ENCODE measurements at regions not wholly inside any gene's neighbourhood (a gene's known extent, or its start where the extent isn't known, plus 50 kb on each side); places are given as distances from the start of the nearest gene placed in this dataset.

GRCh38 chr12:68097386-68097785, 62.2 kb downstream of the IFNG start:
- no peak overlapping the region for H3K4me3 ChIP-seq (ENCODE audit: low read length)
- H3K4me3 Mint-ChIP-seq, result no peak overlapping the region
- ATAC-seq, result no peak
- H3K27me3 ChIP-seq (ENCODE audit: control insufficient read depth, insufficient read depth, low read length), result no peaks in the 10 kb centered on the region
- peaks cover 29 to 30% of the 10 kb centered on the region in 2 donors for H3K4me1 Mint-ChIP-seq
- H3K36me3 Mint-ChIP-seq, result no peaks in the 10 kb centered on the region
- no peak overlapping the region for H3K27ac ChIP-seq (ENCODE audit: low read length)
- no CpG with 5 or more reads among the region's 2 CpGs for WGBS (ENCODE audit: insufficient coverage)
- H3K36me3 ChIP-seq (ENCODE audit: control insufficient read depth, insufficient read depth, low read length), result no peaks in the 10 kb centered on the region
- H3K27me3 Mint-ChIP-seq (ENCODE audit: low read depth in 2 of 2), result peaks cover 0 to 3% of the 10 kb centered on the region in 2 donors
- intact Hi-C loops (cut with micrococcal nuclease), result no loop called here
- no peaks in the 10 kb centered on the region for H3K9me3 ChIP-seq (ENCODE audit: control insufficient read depth, insufficient read depth, low read length)
- no peaks in the 10 kb centered on the region for H3K9me3 Mint-ChIP-seq
- H3K27ac Mint-ChIP-seq, result no peak overlapping the region
- DNase-seq, result no peak
- H3K4me1 ChIP-seq (ENCODE audit: control insufficient read depth, insufficient read depth, low read length), result peaks cover 7% of the 10 kb centered on the region
- no peak for TF ChIP-seq CTCF (IDR thresholded peaks at IDR 0.05)

GRCh38 chr12:68094645-68095395, 64.7 kb downstream of the IFNG start:
- peak overlapping the region; percentile 55 to 63 for H3K27ac Mint-ChIP-seq

GRCh38 chr12:68094195-68094594, 65.3 kb downstream of the IFNG start:
- H3K36me3 Mint-ChIP-seq, result peaks cover 15% of the 10 kb centered on the region
- peaks cover 7% of the 10 kb centered on the region for H3K4me1 ChIP-seq (ENCODE audit: control insufficient read depth, insufficient read depth, low read length)
- no peak for TF ChIP-seq CTCF (IDR thresholded peaks at IDR 0.05)
- WGBS (ENCODE audit: insufficient coverage), result 60% methylated on average over 1 of the region's 2 CpGs
- peaks cover 0 to 8% of the 10 kb centered on the region in 2 donors for H3K9me3 Mint-ChIP-seq
- H3K4me3 Mint-ChIP-seq, result peak overlapping the region; percentile 17
- no peaks in the 10 kb centered on the region for H3K27me3 ChIP-seq (ENCODE audit: control insufficient read depth, insufficient read depth, low read length)
- H3K27ac Mint-ChIP-seq, result peak overlapping the region; percentile 55 to 63
- no peaks in the 10 kb centered on the region for H3K9me3 ChIP-seq (ENCODE audit: control insufficient read depth, insufficient read depth, low read length)
- H3K27ac ChIP-seq (ENCODE audit: low read length), result no peak overlapping the region
- H3K4me1 Mint-ChIP-seq, result peaks cover 31 to 32% of the 10 kb centered on the region in 2 donors
- H3K36me3 ChIP-seq (ENCODE audit: control insufficient read depth, insufficient read depth, low read length), result no peaks in the 10 kb centered on the region
- intact Hi-C loops (cut with micrococcal nuclease), result no loop called here
- H3K4me3 ChIP-seq (ENCODE audit: low read length), result no peak overlapping the region
- DNase-seq (no peak), ATAC-seq (peak; percentile 43 to 85 (median 52))
- no peaks in the 10 kb centered on the region for H3K27me3 Mint-ChIP-seq (ENCODE audit: low read depth in 2 of 2)

More at GRCh38 chr12:68094645-68095395, 64.7 kb downstream of the IFNG start:
- Mint-ChIP-seq H3K9me3 (peaks cover 0 to 5% of the 10 kb centered on the region in 2 donors), H3K27me3 (ENCODE audit: low read depth in 2 of 2) (no peaks in the 10 kb centered on the region), H3K4me3 (peak overlapping the region; percentile 17), H3K4me1 (peaks cover 31 to 32% of the 10 kb centered on the region in 2 donors), H3K36me3 (peaks cover 8% of the 10 kb centered on the region)
- TF ChIP-seq CTCF (IDR thresholded peaks at IDR 0.05), result no peak
- H3K27me3 ChIP-seq (ENCODE audit: control insufficient read depth, insufficient read depth, low read length), result no peaks in the 10 kb centered on the region
- 77% methylated on average over 4 of the region's 6 CpGs for WGBS (ENCODE audit: insufficient coverage)
- DNase-seq (no peak), ATAC-seq (peak in 1 of 3 donors; percentile 45)
- no peak overlapping the region for H3K27ac ChIP-seq (ENCODE audit: low read length)
- intact Hi-C loops (cut with micrococcal nuclease), result no loop called here
- no peaks in the 10 kb centered on the region for H3K9me3 ChIP-seq (ENCODE audit: control insufficient read depth, insufficient read depth, low read length)
- H3K4me1 ChIP-seq (ENCODE audit: control insufficient read depth, insufficient read depth, low read length), result peaks cover 7% of the 10 kb centered on the region
- no peaks in the 10 kb centered on the region for H3K36me3 ChIP-seq (ENCODE audit: control insufficient read depth, insufficient read depth, low read length)
- H3K4me3 ChIP-seq (ENCODE audit: low read length), result no peak overlapping the region
